GM12872 (cell line): ENCODE measurements at regions not wholly inside any gene's neighbourhood (a gene's known extent, or its start where the extent isn't known, plus 50 kb on each side); places are given as distances from the start of the nearest gene placed in this dataset.

ENCODE experiments used
- CTCF ChIP-seq: IDR thresholded peaks from 3 replicates; pipeline ENCODE4 v1.5.1; 2011; ENCODE audit warnings: low read depth, mild to moderate bottlenecking, low read length, moderate library complexity; ENCODE audit not compliant: insufficient read depth

GRCh38 chr10:59432207-59432900, 70.0 kb upstream of the FAM13C start:
- no peak for TF ChIP-seq CTCF
